ENCODE measurements at regions not wholly inside any gene's neighbourhood (a gene's known extent, or its start where the extent isn't known, plus 50 kb on each side); places are given as distances from the start of the nearest gene placed in this dataset.

GRCh38 chr16:86198206-86199118, 299.5 kb downstream of the IRF8 start:
- no peak for TF ChIP-seq ZFX (IDR thresholded peaks at IDR 0.05)
- TF ChIP-seq CTCF (conservative IDR thresholded peaks at IDR 0.05) = no peak
- H3K27ac ChIP-seq = no peak overlapping the region

- H3K27ac ChIP-seq = no peak overlapping the region
- TF ChIP-seq ZFX (IDR thresholded peaks at IDR 0.05) (no peak), CTCF (conservative IDR thresholded peaks at IDR 0.05) (no peak)
Measured at GRCh38 chr16:86199182-86199581, 300.2 kb downstream of the IRF8 start.

- H3K27ac ChIP-seq = no peak overlapping the region
- TF ChIP-seq CTCF (conservative IDR thresholded peaks at IDR 0.05) (no peak), ZFX (IDR thresholded peaks at IDR 0.05) (no peak)
Measured at GRCh38 chr16:86199871-86200695, 301.1 kb downstream of the IRF8 start.

GRCh38 chr16:86200722-86201121, 301.8 kb downstream of the IRF8 start:
- no peak for TF ChIP-seq ZFX (IDR thresholded peaks at IDR 0.05)
- TF ChIP-seq CTCF (conservative IDR thresholded peaks at IDR 0.05) = no peak
- H3K27ac ChIP-seq = no peak overlapping the region

- TF ChIP-seq CTCF (conservative IDR thresholded peaks at IDR 0.05) = no peak
- TF ChIP-seq ZFX (IDR thresholded peaks at IDR 0.05) = no peak
- H3K27ac ChIP-seq = no peak overlapping the region
Measured at GRCh38 chr16:86201746-86202145, 302.8 kb downstream of the IRF8 start.

GRCh38 chr16:86202267-86202666, 303.3 kb downstream of the IRF8 start:
- no peak for TF ChIP-seq ZFX (IDR thresholded peaks at IDR 0.05)
- TF ChIP-seq CTCF (conservative IDR thresholded peaks at IDR 0.05) = no peak
- H3K27ac ChIP-seq = no peak overlapping the region

Measured in C4-2B (cell line).